Loucy (cell line): ENCODE measurements at regions not wholly inside any gene's neighbourhood (a gene's known extent, or its start where the extent isn't known, plus 50 kb on each side); places are given as distances from the start of the nearest gene placed in this dataset.

ENCODE experiments used
- H2AFZ ChIP-seq: fragments of 200-600 bp; sonication (generic); 2 replicates; pipeline ENCODE4 v1.6.0; 2016; ENCODE audit warnings: antibody characterized with exemption, mild to moderate bottlenecking, low read length, moderate library complexity
- H3F3A ChIP-seq: fragments of 200-600 bp; 2 replicates; pipeline ENCODE4 v1.6.0; 2016; ENCODE audit warnings: antibody characterized with exemption, low read depth, mild to moderate bottlenecking
- H3K27me3 ChIP-seq: fragments of 200-600 bp; sonication (generic); 2 replicates; pipeline ENCODE4 v1.6.1; 2014; ENCODE audit warnings: low read length, mild to moderate bottlenecking; ENCODE audit not compliant: insufficient read depth, poor library complexity, severe bottlenecking
- H3K36me3 ChIP-seq: fragments of 200-600 bp; sonication (generic); 2 replicates; pipeline ENCODE4 v1.6.1; 2016; ENCODE audit warnings: low read length; ENCODE audit not compliant: insufficient read depth
- H3K4me1 ChIP-seq: fragments of 200-600 bp; sonication (generic); 2 replicates; pipeline ENCODE4 v1.5.1; 2014; ENCODE audit warnings: low read length, mild to moderate bottlenecking; ENCODE audit not compliant: insufficient read depth, poor library complexity, severe bottlenecking
- H3K4me2 ChIP-seq: fragments of 200-600 bp; sonication (generic); 2 replicates; pipeline ENCODE4 v1.6.0; 2014; ENCODE audit warnings: antibody characterized with exemption, low read length, low read depth, mild to moderate bottlenecking; ENCODE audit not compliant: poor library complexity, severe bottlenecking
- H3K4me3 ChIP-seq: fragments of 200-600 bp; sonication (generic); 2 replicates; pipeline ENCODE4 v1.5.1; 2014; ENCODE audit warnings: low read length, mild to moderate bottlenecking, mixed read lengths; ENCODE audit not compliant: poor library complexity, severe bottlenecking
- H3K79me2 ChIP-seq: fragments of 200-600 bp; sonication (generic); 2 replicates; pipeline ENCODE4 v1.6.1; 2014; ENCODE audit warnings: low read length; ENCODE audit not compliant: insufficient read depth
- H3K9ac ChIP-seq: fragments of 200-600 bp; sonication (generic); 2 replicates; pipeline ENCODE4 v1.6.0; 2014; ENCODE audit warnings: mild to moderate bottlenecking, low read depth, low read length, moderate library complexity; ENCODE audit not compliant: poor library complexity, severe bottlenecking
- H3K9me2 ChIP-seq: fragments of 200-600 bp; sonication (generic); replicated peaks from 2 replicates; pipeline ENCODE4 v1.6.1; 2016; ENCODE audit warnings: low read depth, low read length, mixed read lengths
- H3K9me3 ChIP-seq: fragments of 200-600 bp; sonication (generic); 2 replicates; pipeline ENCODE4 v1.6.1; 2014; ENCODE audit warnings: mild to moderate bottlenecking, antibody characterized with exemption, low read length, low read depth; ENCODE audit not compliant: insufficient read depth
- H4K20me1 ChIP-seq: fragments of 200-600 bp; sonication (generic); 2 replicates; pipeline ENCODE4 v1.6.0; 2014; ENCODE audit warnings: antibody characterized with exemption, low read length, mild to moderate bottlenecking; ENCODE audit not compliant: insufficient read depth, poor library complexity, severe bottlenecking
- CTCF ChIP-seq: fragments of 200-600 bp; sonication (generic); conservative IDR thresholded peaks from 2 replicates; pipeline ENCODE4 v1.5.1; 2014; ENCODE audit warnings: mild to moderate bottlenecking, antibody characterized with exemption, low read length
- EZH2phosphoT487 ChIP-seq: fragments of 200-600 bp; IDR thresholded peaks from 2 replicates; pipeline ENCODE4 v1.6.1; 2018; ENCODE audit warnings: antibody characterized with exemption, mild to moderate bottlenecking, moderate library complexity, borderline replicate concordance

DNA sequence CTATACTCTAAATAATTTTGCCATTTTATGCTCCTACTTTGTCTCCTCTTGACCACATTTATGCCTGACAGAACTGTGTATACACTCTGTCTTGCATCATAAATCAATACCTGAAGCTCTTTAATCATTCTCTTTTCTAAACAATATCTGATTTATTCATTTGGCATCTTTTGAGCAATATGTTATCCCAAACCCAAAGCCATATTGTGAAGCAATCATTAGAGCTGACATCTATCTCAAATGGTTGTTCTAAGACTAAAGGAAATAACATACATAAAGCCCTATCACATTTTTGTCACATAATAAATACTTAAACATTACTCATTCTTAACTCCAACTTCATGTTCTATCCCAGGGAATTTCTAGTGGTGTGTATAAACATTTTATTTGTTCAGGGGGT is 717.6 kb downstream of the SORCS1 start:
- Histone ChIP-seq H3K9me3 (no peaks in the 10 kb centered on the region), H3K27me3 (no peaks in the 10 kb centered on the region), H2AFZ (no peak overlapping the region), H3F3A (no peaks in the 10 kb centered on the region), H3K9me2 (no peaks in the 10 kb centered on the region), H3K4me3 (no peak overlapping the region), H3K4me1 (no peaks in the 10 kb centered on the region), H3K9ac (no peak overlapping the region), H4K20me1 (no peaks in the 10 kb centered on the region), H3K4me2 (no peak overlapping the region), H3K36me3 (no peaks in the 10 kb centered on the region), H3K79me2 (no peaks in the 10 kb centered on the region)
- no peak for TF ChIP-seq EZH2phosphoT487
- TF ChIP-seq CTCF, result no peak

- Histone ChIP-seq H3K79me2 (no peaks in the 10 kb centered on the region), H4K20me1 (no peaks in the 10 kb centered on the region), H3K9me3 (no peaks in the 10 kb centered on the region), H3F3A (no peaks in the 10 kb centered on the region), H3K4me1 (no peaks in the 10 kb centered on the region), H2AFZ (no peak overlapping the region), H3K36me3 (no peaks in the 10 kb centered on the region), H3K27me3 (no peaks in the 10 kb centered on the region), H3K4me2 (no peak overlapping the region), H3K9me2 (no peaks in the 10 kb centered on the region), H3K9ac (no peak overlapping the region), H3K4me3 (no peak overlapping the region)
- TF ChIP-seq CTCF (no peak), EZH2phosphoT487 (no peak)
Measured at GRCh38 chr10:106442223-106442622, 722.3 kb downstream of the SORCS1 start.

- H2AFZ ChIP-seq, result no peak overlapping the region
- no peaks in the 10 kb centered on the region for H3K9me3 ChIP-seq
- H3K4me1 ChIP-seq, result no peaks in the 10 kb centered on the region
- H3F3A ChIP-seq, result no peaks in the 10 kb centered on the region
- TF ChIP-seq CTCF, result no peak
- no peak for TF ChIP-seq EZH2phosphoT487
- H3K9me2 ChIP-seq, result no peaks in the 10 kb centered on the region
- H3K4me3 ChIP-seq, result no peak overlapping the region
- no peak overlapping the region for H3K9ac ChIP-seq
- no peaks in the 10 kb centered on the region for H3K79me2 ChIP-seq
- no peak overlapping the region for H3K4me2 ChIP-seq
- no peaks in the 10 kb centered on the region for H3K36me3 ChIP-seq
- H3K27me3 ChIP-seq, result no peaks in the 10 kb centered on the region
- H4K20me1 ChIP-seq, result no peaks in the 10 kb centered on the region
Measured at GRCh38 chr10:106440767-106441166, 723.7 kb downstream of the SORCS1 start.
